ENCODE measurements at regions not wholly inside any gene's neighbourhood (a gene's known extent, or its start where the extent isn't known, plus 50 kb on each side); places are given as distances from the start of the nearest gene placed in this dataset.

- no peak for TF ChIP-seq CTCF (IDR thresholded peaks at IDR 0.05; ENCODE audit: poor library complexity)
- TF ChIP-seq EZH2 (IDR thresholded peaks at IDR 0.05; ENCODE audit: borderline replicate concordance), result no peak
- no peak for TF ChIP-seq EZH2phosphoT487 (IDR thresholded peaks at IDR 0.05; ENCODE audit: low read depth, severe bottlenecking, unreplicated experiment)
Measured at GRCh38 chr17:72363089-72363610, 242.3 kb downstream of the SOX9 start.
